ENCODE measurements at regions not wholly inside any gene's neighbourhood (a gene's known extent, or its start where the extent isn't known, plus 50 kb on each side); places are given as distances from the start of the nearest gene placed in this dataset.

GRCh38 chr3:107959550-107960154, 131.2 kb downstream of the CD47 start:
- Histone ChIP-seq H3K27me3 (replicated peaks in 1 of 4; ENCODE audit: control insufficient read depth in 3 of 4, extremely low read depth in 1 of 4, insufficient read depth in 3 of 4, low read length in 3 of 4) (no peaks in the 10 kb centered on the region), H3K56ac (replicated peaks; ENCODE audit: insufficient read length, low read depth, low read length) (no peak overlapping the region), H2AK5ac (ENCODE audit: low read depth, low read length) (no peak overlapping the region), H3K4me2 (ENCODE audit: insufficient read depth in 1 of 2, low read depth in 2 of 2, low read length in 2 of 2) (no peak overlapping the region), H3K36me3 (ENCODE audit: control insufficient read depth in 2 of 4, insufficient read depth in 4 of 4, low read length in 3 of 4) (no peaks in the 10 kb centered on the region), H4K20me1 (replicated peaks in 1 of 2; ENCODE audit: control insufficient read depth in 1 of 2, insufficient read depth in 2 of 2, low read length in 2 of 2) (no peaks in the 10 kb centered on the region), H4K91ac (replicated peaks; ENCODE audit: insufficient read length, low read length) (no peak overlapping the region), H3K79me1 (ENCODE audit: low read depth, low read length) (no peaks in the 10 kb centered on the region), H3K18ac (ENCODE audit: extremely low read depth, low read length) (no peak overlapping the region), H3K9ac (replicated peaks in 1 of 4; ENCODE audit: extremely low read depth in 1 of 4, low read depth in 3 of 4, low read length in 3 of 4) (no peak overlapping the region), H2AFZ (ENCODE audit: low read length) (0 out of 2 replicates have a peak overlapping the region, but pooled peaks have one; percentile 29), H3K23ac (ENCODE audit: insufficient read length) (no peak overlapping the region), H3K79me2 (ENCODE audit: control insufficient read depth in 1 of 2, insufficient read depth in 2 of 2, low read length in 2 of 2) (no peaks in the 10 kb centered on the region), H2BK20ac (ENCODE audit: low read length) (no peak overlapping the region), H3K9me3 (ENCODE audit: insufficient read depth in 2 of 2, low read depth in 1 of 2, low read length in 1 of 2) (no peaks in the 10 kb centered on the region), H2BK15ac (ENCODE audit: low read length) (no peak overlapping the region), H2BK120ac (replicated peaks; ENCODE audit: low read depth, low read length) (no peak overlapping the region), H3K14ac (ENCODE audit: insufficient read length) (no peak overlapping the region), H3K23me2 (ENCODE audit: low read depth, low read length) (no peaks in the 10 kb centered on the region), H3K4ac (replicated peaks; ENCODE audit: insufficient read length, low read depth, low read length) (no peak overlapping the region), H3K4me3 (ENCODE audit: extremely low read depth in 1 of 4, insufficient read depth in 2 of 4, low read depth in 3 of 4, low read length in 4 of 4) (no peak overlapping the region), H2BK5ac (ENCODE audit: low read depth, low read length) (no peak overlapping the region), H4K5ac (ENCODE audit: insufficient read length, low read depth, low read length) (no peak overlapping the region), H3K27ac (ENCODE audit: low read depth, low read length) (no peak overlapping the region), H4K8ac (ENCODE audit: extremely low read depth, insufficient read depth, low read length) (no peak overlapping the region), H3K4me1 (replicated peaks in 1 of 4; ENCODE audit: control insufficient read depth in 3 of 4, insufficient read depth in 4 of 4, low read length in 3 of 4) (peaks cover 0 to 5% (median under 1%) of the 10 kb centered on the region in 4 experiments; a peak in 2 of 7 replicates), H2BK12ac (ENCODE audit: low read depth, low read length) (no peak overlapping the region)
- POLR2A ChIA-PET (ENCODE audit: partially characterized antibody): no interaction called here
- FAIRE-seq: no peak
- WGBS, 2 experiments (ENCODE audit: extremely low coverage in 1 of 2, insufficient coverage in 1 of 2, insufficient read length in 1 of 2, insufficient replicate concordance in 2 of 2, low coverage in 1 of 2, low lambda C conversion rate in 2 of 2, missing lambda C conversion rate in 1 of 2): 93% methylated on average over 2 of the region's 2 CpGs; no CpG with 5 or more reads in 1 of the 2 experiments
- no peak for DNase-seq (ENCODE audit: low read depth in 1 of 2, low spot score in 2 of 2)
- CTCF ChIA-PET (ENCODE audit: partially characterized antibody): interaction anchor here (1.6 kb wide), 1 partner anchor 21 kb away, joined by 4 read pairs; no protein-coding TSS in a partner anchor
- no peak for TF ChIP-seq GABPA (IDR thresholded peaks at IDR 0.05; ENCODE audit: borderline replicate concordance, insufficient read depth, low read length)
- no peak for TF ChIP-seq SAP30 (IDR thresholded peaks at IDR 0.05; ENCODE audit: insufficient read depth, insufficient replicate concordance, low read length)
- no peak for TF ChIP-seq JUND (IDR thresholded peaks at IDR 0.05; ENCODE audit: low read length)
- no peak for TF ChIP-seq PHF8 (conservative IDR thresholded peaks at IDR 0.05; ENCODE audit: low read depth, low read length)
- no peak for TF ChIP-seq POLR2AphosphoS5 (IDR thresholded peaks at IDR 0.05; ENCODE audit: low read depth, low read length)
- TF ChIP-seq CHD1 (IDR thresholded peaks at IDR 0.05; ENCODE audit: low read depth, low read length): no peak
- no peak for TF ChIP-seq MAX (IDR thresholded peaks at IDR 0.05)
